ENCODE measurements at regions not wholly inside any gene's neighbourhood (a gene's known extent, or its start where the extent isn't known, plus 50 kb on each side); places are given as distances from the start of the nearest gene placed in this dataset.

GRCh38 chr5:74294231-74294705 lies 346.3 kb downstream of the ENC1 start:
- Mint-ChIP-seq H3K9me3 (no peaks in the 10 kb centered on the region), H3K36me3 (no peaks in the 10 kb centered on the region), H3K27me3 (peaks cover 2% of the 10 kb centered on the region), H3K4me3 (no peak overlapping the region), H3K27ac (no peak overlapping the region), H3K4me1 (no peaks in the 10 kb centered on the region)

DNA sequence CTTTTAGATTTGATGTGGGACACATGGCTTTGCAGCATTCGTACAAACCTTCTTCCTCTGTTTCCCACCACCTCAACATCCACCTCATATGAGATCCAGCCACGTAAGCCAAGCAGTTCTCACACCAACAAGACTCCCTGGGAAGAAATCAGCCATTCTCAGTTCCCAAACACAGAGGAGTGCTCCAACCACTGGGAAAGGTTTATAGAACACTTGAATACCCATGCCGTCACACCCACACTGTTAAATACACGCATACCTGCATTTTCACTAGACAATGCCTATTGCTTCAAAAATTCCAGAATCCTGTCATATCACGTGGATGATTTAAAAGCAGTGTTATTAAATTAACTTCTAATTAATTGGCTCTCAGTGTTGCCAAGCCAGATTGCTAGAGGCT lies 347.3 kb downstream of the ENC1 start:
- Mint-ChIP-seq H3K4me1 (no peaks in the 10 kb centered on the region), H3K36me3 (no peaks in the 10 kb centered on the region), H3K27ac (no peak overlapping the region), H3K4me3 (no peak overlapping the region), H3K27me3 (peaks cover 2% of the 10 kb centered on the region), H3K9me3 (no peaks in the 10 kb centered on the region)

- Mint-ChIP-seq H3K4me1 (no peaks in the 10 kb centered on the region), H3K36me3 (no peaks in the 10 kb centered on the region), H3K27me3 (peaks cover 6% of the 10 kb centered on the region), H3K27ac (no peak overlapping the region), H3K9me3 (no peaks in the 10 kb centered on the region), H3K4me3 (no peak overlapping the region)
Observed at GRCh38 chr5:74290634-74291241, 349.8 kb downstream of the ENC1 start.

- Mint-ChIP-seq H3K36me3 (no peaks in the 10 kb centered on the region), H3K27ac (no peak overlapping the region), H3K27me3 (peaks cover 6% of the 10 kb centered on the region), H3K4me3 (no peak overlapping the region), H3K4me1 (no peaks in the 10 kb centered on the region), H3K9me3 (no peaks in the 10 kb centered on the region)
Observed at GRCh38 chr5:74289691-74290090, 350.8 kb downstream of the ENC1 start.

- Mint-ChIP-seq H3K9me3 (no peaks in the 10 kb centered on the region), H3K27me3 (peaks cover 6% of the 10 kb centered on the region), H3K27ac (no peak overlapping the region), H3K4me1 (no peaks in the 10 kb centered on the region), H3K36me3 (no peaks in the 10 kb centered on the region), H3K4me3 (no peak overlapping the region)
Observed at GRCh38 chr5:74289238-74289637, 351.3 kb downstream of the ENC1 start.

DNA sequence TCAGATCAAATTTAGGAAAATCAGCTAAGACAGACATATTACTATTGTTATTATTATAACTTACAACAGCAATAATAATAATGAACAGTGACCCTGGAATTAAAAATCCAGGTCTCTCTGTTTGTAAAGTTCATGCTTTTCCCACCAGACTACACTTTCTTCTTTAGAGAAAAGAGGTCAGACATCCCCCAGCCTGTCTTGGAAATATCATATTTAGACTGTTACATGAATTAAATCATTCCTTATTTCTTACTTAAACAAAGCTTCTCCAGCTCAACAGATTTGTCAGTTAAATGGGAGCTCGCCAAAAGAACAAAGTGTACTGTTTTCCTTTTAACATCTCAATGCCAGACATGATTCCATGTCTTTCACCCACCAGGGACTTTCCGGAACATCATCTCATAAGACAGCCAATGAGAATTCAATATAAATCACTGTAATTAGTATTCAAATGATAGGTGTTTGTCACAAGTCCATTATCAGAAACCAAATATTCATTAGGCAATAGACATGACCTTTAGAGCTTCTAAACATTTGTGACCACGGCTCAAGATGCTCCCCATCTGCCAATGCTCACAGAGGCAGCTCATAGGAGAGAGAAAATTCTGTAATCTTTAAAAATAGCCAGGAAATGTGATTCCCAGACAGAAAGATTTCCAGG lies 351.9 kb downstream of the ENC1 start:
- Mint-ChIP-seq H3K9me3 (no peaks in the 10 kb centered on the region), H3K4me1 (no peaks in the 10 kb centered on the region), H3K27me3 (peaks cover 6% of the 10 kb centered on the region), H3K36me3 (no peaks in the 10 kb centered on the region), H3K27ac (no peak overlapping the region), H3K4me3 (no peak overlapping the region)

DNA sequence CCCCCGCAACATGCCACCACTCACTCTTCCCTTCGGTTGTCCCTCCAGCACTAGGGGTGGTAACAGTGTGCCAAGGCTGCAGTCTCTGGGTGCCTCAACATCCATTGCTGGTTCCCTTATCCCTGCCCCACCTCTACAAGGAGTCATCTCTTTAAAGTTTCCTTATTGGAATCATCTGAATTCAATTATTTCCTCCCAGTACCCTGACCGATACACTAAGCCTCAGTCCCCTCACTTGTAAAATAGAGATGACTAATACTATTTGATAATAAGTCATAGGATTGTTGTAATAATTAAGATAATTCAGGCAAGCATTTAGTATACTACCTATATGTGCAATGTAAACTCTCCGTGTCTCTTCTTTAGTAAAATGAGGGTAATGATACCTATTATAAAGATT lies 352.5 kb downstream of the ENC1 start:
- Mint-ChIP-seq H3K9me3 (no peaks in the 10 kb centered on the region), H3K4me3 (no peak overlapping the region), H3K27ac (no peak overlapping the region), H3K36me3 (no peaks in the 10 kb centered on the region), H3K4me1 (no peaks in the 10 kb centered on the region), H3K27me3 (peaks cover 6% of the 10 kb centered on the region)

DNA sequence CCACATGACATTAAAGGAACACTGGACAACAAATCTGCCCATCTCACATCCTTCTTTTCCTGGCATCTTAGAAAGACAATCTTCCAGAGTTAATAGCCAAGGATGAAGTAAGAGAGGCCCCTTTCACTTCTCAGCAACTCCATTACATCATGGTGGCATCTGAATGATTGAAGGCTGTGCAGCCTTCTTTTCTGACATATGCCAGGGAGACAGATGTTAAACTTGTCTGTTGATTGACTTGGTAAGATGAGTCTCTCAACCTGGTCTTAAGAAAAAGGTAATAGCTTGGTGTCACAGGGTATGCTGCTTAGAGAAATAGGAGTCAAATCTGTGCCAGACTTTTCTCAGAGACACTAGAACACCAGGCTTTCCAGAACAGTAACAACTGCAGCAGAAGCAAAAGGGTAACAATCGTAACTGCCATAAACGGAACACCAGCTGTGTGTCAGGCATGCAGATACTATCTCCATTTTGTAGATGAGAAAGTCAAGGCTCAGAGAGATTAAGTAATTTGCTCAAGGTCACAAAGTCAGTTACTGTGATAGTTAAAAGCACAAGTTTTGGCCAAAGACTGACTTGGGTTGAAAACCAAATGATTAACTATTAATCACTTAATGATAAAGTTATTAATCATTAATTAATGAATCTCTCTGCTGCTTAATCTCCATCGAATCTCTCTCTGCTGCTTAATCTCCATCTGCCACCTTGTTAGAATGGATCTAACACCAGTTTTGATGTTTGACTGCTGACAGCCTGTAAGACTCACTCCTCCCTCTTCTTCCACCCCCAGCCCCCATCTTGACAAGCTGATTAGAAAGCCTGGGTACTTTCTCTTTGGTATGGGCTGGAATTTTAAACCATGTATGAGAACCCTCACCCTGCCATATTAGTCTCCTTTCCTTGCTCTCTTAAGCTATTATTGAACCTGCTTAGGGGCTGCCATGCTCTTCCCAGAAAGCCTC lies 353.5 kb downstream of the ENC1 start:
- Mint-ChIP-seq H3K4me1 (no peaks in the 10 kb centered on the region), H3K27me3 (peaks cover 6% of the 10 kb centered on the region), H3K9me3 (no peaks in the 10 kb centered on the region), H3K4me3 (no peak overlapping the region), H3K36me3 (no peaks in the 10 kb centered on the region), H3K27ac (no peak overlapping the region)

GRCh38 chr5:74285675-74286280 lies 354.8 kb downstream of the ENC1 start:
- H3K36me3 Mint-ChIP-seq, result no peaks in the 10 kb centered on the region
- no peak overlapping the region for H3K4me3 Mint-ChIP-seq
- H3K27me3 Mint-ChIP-seq, result peaks cover 4% of the 10 kb centered on the region
- no peaks in the 10 kb centered on the region for H3K9me3 Mint-ChIP-seq
- H3K27ac Mint-ChIP-seq, result no peak overlapping the region
- H3K4me1 Mint-ChIP-seq, result no peaks in the 10 kb centered on the region

- Mint-ChIP-seq H3K27ac (no peak overlapping the region), H3K36me3 (no peaks in the 10 kb centered on the region), H3K9me3 (no peaks in the 10 kb centered on the region), H3K4me1 (no peaks in the 10 kb centered on the region), H3K4me3 (no peak overlapping the region), H3K27me3 (peaks cover 3% of the 10 kb centered on the region)
Observed at GRCh38 chr5:74282490-74282889, 358.0 kb downstream of the ENC1 start.

GRCh38 chr5:74281166-74281565 lies 359.4 kb downstream of the ENC1 start:
- H3K27me3 Mint-ChIP-seq, result peaks cover 5% of the 10 kb centered on the region
- no peaks in the 10 kb centered on the region for H3K4me1 Mint-ChIP-seq
- peaks cover 6% of the 10 kb centered on the region for H3K9me3 Mint-ChIP-seq

GRCh38 chr5:74280306-74280705 lies 360.2 kb downstream of the ENC1 start:
- H3K27me3 Mint-ChIP-seq, result peaks cover 5% of the 10 kb centered on the region

More at GRCh38 chr5:74281166-74281565, 359.4 kb downstream of the ENC1 start:
- Mint-ChIP-seq H3K4me3 (no peak overlapping the region), H3K36me3 (no peaks in the 10 kb centered on the region), H3K27ac (no peak overlapping the region)

DNA sequence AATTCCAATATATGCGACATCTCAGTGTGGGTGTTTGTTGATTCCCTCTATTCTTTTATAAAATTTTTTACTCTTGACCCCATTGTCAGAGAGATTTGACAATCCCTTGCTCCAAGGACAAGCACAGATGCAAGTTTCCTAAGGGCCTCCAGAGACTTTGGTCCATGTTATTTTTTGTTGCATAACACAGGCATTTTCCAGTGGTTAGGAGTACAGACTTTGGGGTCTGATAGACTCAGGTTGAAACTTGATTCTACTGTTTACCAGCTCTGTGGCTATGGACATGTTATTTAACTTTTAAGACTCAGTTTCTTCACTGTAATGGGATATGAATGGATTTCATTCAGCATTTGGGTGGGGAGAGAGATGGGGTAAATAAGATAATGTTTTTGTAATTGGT lies 361.3 kb downstream of the ENC1 start:
- no peaks in the 10 kb centered on the region for H3K36me3 Mint-ChIP-seq
- H3K4me1 Mint-ChIP-seq, result no peaks in the 10 kb centered on the region
- H3K4me3 Mint-ChIP-seq, result no peak overlapping the region
- H3K9me3 Mint-ChIP-seq, result peaks cover 6% of the 10 kb centered on the region
- H3K27me3 Mint-ChIP-seq, result peaks cover 5% of the 10 kb centered on the region
- no peak overlapping the region for H3K27ac Mint-ChIP-seq

More at GRCh38 chr5:74280306-74280705, 360.2 kb downstream of the ENC1 start:
- H3K9me3 Mint-ChIP-seq, result peaks cover 6% of the 10 kb centered on the region
- H3K27ac Mint-ChIP-seq, result no peak overlapping the region
- H3K4me1 Mint-ChIP-seq, result no peaks in the 10 kb centered on the region
- no peaks in the 10 kb centered on the region for H3K36me3 Mint-ChIP-seq
- no peak overlapping the region for H3K4me3 Mint-ChIP-seq

GRCh38 chr5:74277418-74277817 lies 363.1 kb downstream of the ENC1 start:
- Mint-ChIP-seq H3K4me1 (no peaks in the 10 kb centered on the region), H3K27ac (no peak overlapping the region), H3K27me3 (peaks cover 5% of the 10 kb centered on the region), H3K4me3 (no peak overlapping the region), H3K36me3 (no peaks in the 10 kb centered on the region), H3K9me3 (peaks cover 6% of the 10 kb centered on the region)

DNA sequence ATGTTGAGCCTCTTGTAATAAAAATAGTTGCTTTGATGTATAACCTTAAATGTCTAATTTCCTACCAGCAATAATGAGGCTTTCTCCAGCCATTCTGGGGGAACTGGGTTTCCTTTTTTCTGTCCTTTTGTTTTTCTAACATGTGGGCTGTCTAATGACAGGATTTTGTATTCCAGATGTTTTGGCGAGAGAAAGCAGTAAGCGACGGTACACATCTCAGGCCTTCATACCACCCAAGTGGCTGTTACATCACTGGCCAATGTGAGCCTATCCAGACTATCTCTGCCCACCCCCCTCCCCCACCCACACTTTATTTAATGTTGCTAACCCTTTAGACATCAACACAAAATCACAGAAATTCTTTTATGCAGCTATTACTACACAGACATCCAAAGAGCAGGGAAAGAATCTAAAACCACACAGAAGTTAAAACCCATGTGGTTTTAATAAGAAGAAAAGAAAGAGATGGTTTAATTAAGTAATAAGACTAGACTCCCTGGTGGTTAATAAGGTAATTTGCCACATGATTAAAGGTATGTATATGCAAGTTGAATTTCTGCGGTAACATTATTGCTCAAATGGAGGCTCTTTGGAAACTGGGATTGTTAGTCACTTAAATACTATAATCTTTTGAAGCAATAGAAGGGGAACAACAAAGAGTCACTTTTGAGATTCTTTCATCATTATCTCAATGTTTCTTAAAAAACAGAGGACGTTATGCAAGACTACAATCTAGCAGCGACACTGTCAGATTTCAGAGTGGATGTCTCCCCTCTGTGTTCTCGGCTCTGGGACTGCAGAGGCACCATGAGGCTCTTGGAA lies 365.1 kb downstream of the ENC1 start:
- peaks cover 6% of the 10 kb centered on the region for H3K9me3 Mint-ChIP-seq
- peaks cover 5% of the 10 kb centered on the region for H3K27me3 Mint-ChIP-seq
- H3K36me3 Mint-ChIP-seq, result no peaks in the 10 kb centered on the region
- no peak overlapping the region for H3K4me3 Mint-ChIP-seq
- no peak overlapping the region for H3K27ac Mint-ChIP-seq
- H3K4me1 Mint-ChIP-seq, result no peaks in the 10 kb centered on the region
